Fibroblast of lung (primary cell): ENCODE measurements at regions not wholly inside any gene's neighbourhood (a gene's known extent, or its start where the extent isn't known, plus 50 kb on each side); places are given as distances from the start of the nearest gene placed in this dataset.

ENCODE experiments used
- CTCF ChIP-seq, 2 donors: IDR thresholded peaks in 1 of 2; conservative IDR thresholded peaks in 1 of 2; 1 replicate in 1 of 2; 2 replicates in 1 of 2; pipeline ENCODE4 v1.5.1; 2011 to 2012; ENCODE audit warnings: low read length in 2 of 2, control low read depth in 1 of 2, inconsistent platforms in 1 of 2, low read depth in 1 of 2, mild to moderate bottlenecking in 1 of 2
- EZH2 ChIP-seq: IDR thresholded peaks from 2 replicates; pipeline ENCODE4 v1.5.1; 2012; ENCODE audit warnings: low read length, control low read depth, mild to moderate bottlenecking; ENCODE audit errors: missing control alignments

DNA sequence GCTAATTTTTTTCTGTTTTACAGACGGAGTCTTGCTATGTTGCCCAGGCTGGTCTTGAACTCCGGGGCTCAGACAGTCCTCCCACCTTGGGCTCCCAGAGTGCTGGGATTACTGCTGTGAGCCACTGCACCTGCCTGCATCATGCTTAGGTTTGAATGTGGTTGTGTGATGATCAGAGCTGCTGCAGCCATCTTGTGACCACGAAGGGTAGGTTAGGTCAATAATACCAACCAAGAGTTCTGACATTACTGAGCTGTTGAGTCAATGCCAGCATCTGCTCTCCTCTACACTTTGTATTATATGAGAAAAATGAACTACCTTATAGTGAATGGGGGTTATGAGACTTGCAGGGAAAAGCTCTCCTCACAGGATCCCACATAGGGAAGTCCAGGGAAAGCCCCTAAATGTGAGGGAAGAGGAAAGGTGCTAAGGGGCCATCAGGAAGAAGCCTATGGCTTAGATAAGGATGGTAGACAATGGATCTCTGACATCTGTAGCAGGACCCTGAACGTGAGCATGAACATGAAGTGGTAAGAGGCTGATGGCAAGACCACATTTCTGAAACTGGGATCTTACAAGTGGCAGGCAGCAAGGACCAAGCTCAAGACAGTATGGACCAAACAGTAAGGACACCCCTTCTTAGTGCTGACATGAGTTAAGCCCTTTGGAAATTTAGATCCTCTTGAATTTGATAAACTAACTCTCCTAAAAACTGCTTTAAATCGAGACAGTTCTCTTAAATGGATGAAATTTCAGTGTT lies 75.7 kb upstream of the ZNF169 start:
- TF ChIP-seq CTCF (conservative IDR thresholded peaks at IDR 0.05 in 1 of 2, IDR thresholded peaks at IDR 0.05 in 1 of 2; ENCODE audit: low read depth in 1 of 2, low read length in 2 of 2) (no peak), EZH2 (no peak)
